Heart right ventricle (tissue), 16 donors: ENCODE measurements at regions not wholly inside any gene's neighbourhood (a gene's known extent, or its start where the extent isn't known, plus 50 kb on each side); places are given as distances from the start of the nearest gene placed in this dataset.

Experiments
- ATAC-seq, 8 donors: fragments of 200-7000 bp; cut with Tn5 transposase; one replicate each; pipeline ENCODE4 v1.9.1; 2020; ENCODE audit warnings: mild to moderate bottlenecking in 8 of 8, moderate library complexity in 8 of 8, moderate number of reproducible peaks in 1 of 8
- DNase-seq, 2 donors: peaks; one replicate each; pipeline ENCODE4 v3.0.0-alpha.2; 2020
- H3K27ac ChIP-seq, 10 donors: fragments of 200-600 bp; sonication (generic) in 2 of 10; one replicate each; pipeline versions ENCODE4 v1.5.0 to v1.8.0; 2020 to 2022; ENCODE audit warnings: mild to moderate bottlenecking in 3 of 10
- H3K27me3 ChIP-seq, 7 donors: fragments of 200-600 bp; one replicate each; pipeline ENCODE4 v1.8.0; 2021 to 2022; ENCODE audit warnings: mild to moderate bottlenecking in 2 of 7
- H3K36me3 ChIP-seq, 9 donors: fragments of 200-600 bp; sonication (generic) in 1 of 9; one replicate each; pipeline versions ENCODE4 v1.5.0 to v1.8.0; 2020 to 2022; ENCODE audit warnings: mild to moderate bottlenecking in 2 of 9
- H3K4me1 ChIP-seq, 9 donors: fragments of 200-600 bp; sonication (generic) in 1 of 9; one replicate each; pipeline versions ENCODE4 v1.5.0 to v1.8.0; 2020 to 2022; ENCODE audit warnings: mild to moderate bottlenecking in 4 of 9
- H3K4me3 ChIP-seq, 10 donors: fragments of 200-600 bp; sonication (generic) in 2 of 10; one replicate each; pipeline versions ENCODE4 v1.5.0 to v1.8.0; 2020 to 2022; ENCODE audit warnings: mild to moderate bottlenecking in 7 of 10, moderate library complexity in 2 of 10
- H3K9me3 ChIP-seq, 11 donors: fragments of 200-600 bp in 10 of 11; sonication (generic) in 2 of 11; one replicate each; pipeline versions ENCODE4 v1.5.0 to v1.8.0; 2013 to 2022; ENCODE audit warnings: mild to moderate bottlenecking in 2 of 11, control low read depth in 1 of 11, moderate library complexity in 1 of 11
- WGBS, 2 donors: extraction: QIAGEN DNeasy Blood & Tissue Kit; methylation state at CpG; one replicate each; pipeline ENCODE4 v1.1.7; 2013; ENCODE audit warnings: inconsistent platforms in 1 of 2; 5-methylcytosine and 5-hydroxymethylcytosine counted together
- intact Hi-C, 10 donors: fragments of 100-400 bp; cut with DNase I; formaldehyde crosslinking; loops; one replicate each; pipeline versions ENCODE4 v1.11.1 to v1.14.2; 2022
- TF ChIP-seq, protein P1 (sequence below), 9 donors: fragments of 200-600 bp; sonication (generic) in 2 of 9; IDR thresholded peaks; one replicate each; pipeline versions ENCODE4 v1.5.0 to v1.8.0; 2021 to 2022; ENCODE audit warnings: antibody characterized with exemption in 9 of 9, mild to moderate bottlenecking in 5 of 9, moderate library complexity in 1 of 9
- donor health status: Arrhythmogenic right ventricular cardiomyopathy.
- donor health status: ischemic (EF 13 %, LVEDD 7.1; RV severe dilation, severe dysfunction).
- donor health status: healthy with polysubstance abuse.
- donor health status: DM: no; HTN: yes; CAD: no.
- donor health status: DM: no; HTN: no; CAD: no.
- donor health status: ischemic (EF 25% LVEDD 6.9; RV normal size, moderate dysfunction).
- donor health status: ischemic (EF 25% LVEDD 5.7; RV mildly dilated, moderate dysfunction).
- donor health status: healthy.
- donor health status: DM: yes; HTN: yes; CAD: no.
- donor health status: Ischemic cardiomyopathy.
- donor health status: ischemic (EF 35%, LVEDD 5.7; RV mildly dilated, moderate dysfunction).
- donor health status: nonischemic (EF 11% LVEDD 7.7; RV severe dilation, severe dysfunction).
- donor health status: DM: yes; HTN: yes; CAD: no.
- donor health status: PGD.
- donor health status: ischemic (EF 29% LVEDD 5.4; RV normal size, mild dysfunction).
- donor health status: nonischemic (EF 23%, LVEDD 6.1; RV moderate dilation, normal function).

DNA sequence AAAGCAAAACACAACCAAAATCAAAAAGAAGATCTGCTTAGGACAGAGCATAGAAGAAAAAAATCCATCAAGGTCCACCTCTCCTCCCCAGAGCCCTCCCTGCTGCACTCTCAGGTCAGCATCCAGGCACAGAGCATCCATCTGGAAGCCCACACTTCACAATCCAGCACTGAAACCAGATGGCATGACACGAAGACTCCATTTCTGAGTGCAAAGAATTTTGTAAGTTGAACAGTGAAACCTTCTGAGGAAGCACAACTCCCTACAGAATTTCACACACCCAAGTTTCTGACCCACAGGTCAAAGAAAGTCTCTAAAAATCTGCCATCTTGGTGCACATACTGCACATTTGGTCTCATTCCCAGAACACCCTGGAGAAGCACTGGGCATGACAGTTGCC lies 128.8 kb upstream of the STXBP5 start:
- Histone ChIP-seq H3K27me3 (no peaks in the 10 kb centered on the region), H3K27ac (no peak overlapping the region), H3K4me1 (no peaks in the 10 kb centered on the region), H3K4me3 (no peak overlapping the region), H3K36me3 (no peaks in the 10 kb centered on the region), H3K9me3 (no peaks in the 10 kb centered on the region)
- TF ChIP-seq, protein P1, sequence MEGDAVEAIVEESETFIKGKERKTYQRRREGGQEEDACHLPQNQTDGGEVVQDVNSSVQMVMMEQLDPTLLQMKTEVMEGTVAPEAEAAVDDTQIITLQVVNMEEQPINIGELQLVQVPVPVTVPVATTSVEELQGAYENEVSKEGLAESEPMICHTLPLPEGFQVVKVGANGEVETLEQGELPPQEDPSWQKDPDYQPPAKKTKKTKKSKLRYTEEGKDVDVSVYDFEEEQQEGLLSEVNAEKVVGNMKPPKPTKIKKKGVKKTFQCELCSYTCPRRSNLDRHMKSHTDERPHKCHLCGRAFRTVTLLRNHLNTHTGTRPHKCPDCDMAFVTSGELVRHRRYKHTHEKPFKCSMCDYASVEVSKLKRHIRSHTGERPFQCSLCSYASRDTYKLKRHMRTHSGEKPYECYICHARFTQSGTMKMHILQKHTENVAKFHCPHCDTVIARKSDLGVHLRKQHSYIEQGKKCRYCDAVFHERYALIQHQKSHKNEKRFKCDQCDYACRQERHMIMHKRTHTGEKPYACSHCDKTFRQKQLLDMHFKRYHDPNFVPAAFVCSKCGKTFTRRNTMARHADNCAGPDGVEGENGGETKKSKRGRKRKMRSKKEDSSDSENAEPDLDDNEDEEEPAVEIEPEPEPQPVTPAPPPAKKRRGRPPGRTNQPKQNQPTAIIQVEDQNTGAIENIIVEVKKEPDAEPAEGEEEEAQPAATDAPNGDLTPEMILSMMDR (IDR thresholded peaks at IDR 0.05), result no peak
- WGBS, 2 donors, result 79 to 83% methylated on average over 1 of the region's 1 CpG
- intact Hi-C loops, result no loop called here
- no peak for ATAC-seq
- no peak for DNase-seq

DNA sequence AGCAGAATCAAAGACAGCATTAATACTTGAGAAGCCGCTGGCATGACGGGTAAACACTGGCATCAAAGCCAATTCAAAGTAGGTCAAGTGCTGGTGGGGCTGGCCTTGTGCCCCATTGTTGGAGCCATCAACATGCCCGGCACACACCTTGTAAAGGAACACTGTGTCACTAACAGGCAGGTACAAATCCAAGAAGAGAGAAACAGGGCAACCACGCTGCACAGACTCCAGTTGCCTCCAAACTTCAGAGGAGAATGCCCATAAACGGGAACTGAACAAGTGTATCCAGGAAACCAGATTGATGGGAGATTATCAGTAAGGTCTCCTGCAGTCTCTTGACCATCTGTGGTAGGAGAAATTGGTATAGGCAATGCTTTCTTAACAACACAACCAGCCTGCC lies 127.0 kb upstream of the STXBP5 start:
- ATAC-seq (peak in 1 of 8 donors; percentile 64), DNase-seq (no peak)
- TF ChIP-seq, protein P1 (IDR thresholded peaks at IDR 0.05), result no peak
- no peak overlapping the region for H3K4me3 ChIP-seq
- intact Hi-C loops, result no loop called here
- H3K27me3 ChIP-seq, result no peaks in the 10 kb centered on the region
- 79 to 86% methylated on average over 5 of the region's 5 CpGs for WGBS, 2 donors
- no peak overlapping the region for H3K27ac ChIP-seq
- no peaks in the 10 kb centered on the region for H3K4me1 ChIP-seq
- no peaks in the 10 kb centered on the region for H3K9me3 ChIP-seq
- no peaks in the 10 kb centered on the region for H3K36me3 ChIP-seq

DNA sequence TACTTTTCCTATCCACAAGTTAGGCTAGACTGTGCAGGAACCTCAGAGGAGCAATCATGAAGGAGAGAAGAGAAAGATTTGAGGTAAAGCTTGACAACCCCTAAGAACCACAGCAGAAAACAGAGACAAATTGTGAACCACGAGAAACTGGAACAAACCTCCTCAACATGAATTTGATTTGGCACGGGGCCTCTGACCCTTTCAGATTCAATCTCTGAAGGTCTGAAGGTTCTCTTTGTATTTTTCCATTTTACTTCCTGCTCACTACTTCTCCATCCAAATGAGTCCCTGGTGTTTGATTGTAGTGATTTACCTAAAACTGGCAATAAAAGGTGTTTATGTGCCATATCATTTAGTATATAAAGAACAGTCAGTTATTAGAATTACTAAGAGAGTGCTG lies 126.1 kb upstream of the STXBP5 start:
- whole genome bisulfite sequencing, 2 donors, result 78 to 79% methylated on average over 2 of the region's 2 CpGs
- TF ChIP-seq, protein P1 (IDR thresholded peaks at IDR 0.05), result no peak

DNA sequence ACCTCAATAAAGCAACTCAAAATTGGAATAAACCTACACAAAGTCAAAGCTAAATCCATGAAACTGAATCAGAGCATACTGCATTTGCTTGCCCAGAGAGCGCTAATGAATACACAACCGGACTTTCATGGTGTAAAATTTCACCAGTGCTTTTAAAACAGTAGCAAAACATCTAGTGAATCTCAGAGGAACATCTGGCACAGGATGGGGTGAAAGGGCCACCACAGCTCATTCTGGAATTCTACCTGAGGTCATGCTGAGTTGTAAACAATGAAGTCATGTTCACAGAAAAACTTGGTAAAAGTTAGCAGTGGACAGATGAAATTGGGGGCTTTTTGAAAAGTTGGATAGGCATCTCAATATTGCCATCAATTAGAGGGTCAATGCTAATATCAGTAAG lies 125.6 kb upstream of the STXBP5 start:
- DNase-seq (no peak), ATAC-seq (no peak)
- no peaks in the 10 kb centered on the region for H3K9me3 ChIP-seq
- WGBS, 2 donors, result 94 to 95% methylated on average over 2 of the region's 2 CpGs
- no peaks in the 10 kb centered on the region for H3K27me3 ChIP-seq
- H3K4me3 ChIP-seq, result no peak overlapping the region
- H3K4me1 ChIP-seq, result no peaks in the 10 kb centered on the region
- H3K27ac ChIP-seq, result no peak overlapping the region
- intact Hi-C loops, result no loop called here
- no peaks in the 10 kb centered on the region for H3K36me3 ChIP-seq
- TF ChIP-seq, protein P1 (IDR thresholded peaks at IDR 0.05), result no peak

More for the DNA sequence above, 126.1 kb upstream of the STXBP5 start:
- Histone ChIP-seq H3K4me1 (no peaks in the 10 kb centered on the region), H3K4me3 (no peak overlapping the region), H3K36me3 (no peaks in the 10 kb centered on the region), H3K27me3 (no peaks in the 10 kb centered on the region), H3K9me3 (no peaks in the 10 kb centered on the region), H3K27ac (no peak overlapping the region)
- DNase-seq (no peak), ATAC-seq (no peak)
- intact Hi-C loops, result no loop called here

DNA sequence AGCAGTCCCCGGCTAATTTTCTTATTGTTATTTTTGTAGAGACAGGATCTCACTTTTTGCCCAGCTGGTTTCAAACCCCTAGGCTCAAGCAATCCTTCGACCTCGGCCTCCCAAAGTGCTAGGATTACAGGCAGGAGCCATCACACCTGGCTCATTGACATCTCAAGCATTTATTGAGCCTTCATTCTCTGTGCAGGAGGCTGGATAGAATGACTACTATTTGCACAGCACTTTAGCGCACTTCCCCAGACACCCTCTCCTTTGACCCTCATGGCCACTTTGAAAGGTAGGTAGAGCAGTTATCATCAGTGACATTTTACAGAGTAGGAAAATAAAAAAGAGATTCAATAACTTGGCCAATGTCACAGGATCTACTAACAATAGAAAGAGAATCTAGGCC lies 124.0 kb upstream of the STXBP5 start:
- no peak overlapping the region for H3K27ac ChIP-seq
- TF ChIP-seq, protein P1 (IDR thresholded peaks at IDR 0.05), result no peak
- H3K4me1 ChIP-seq, result no peaks in the 10 kb centered on the region
- H3K9me3 ChIP-seq, result no peaks in the 10 kb centered on the region
- intact Hi-C loops, result no loop called here
- no peaks in the 10 kb centered on the region for H3K27me3 ChIP-seq
- DNase-seq, result no peak
- H3K4me3 ChIP-seq, result no peak overlapping the region
- H3K36me3 ChIP-seq, result no peaks in the 10 kb centered on the region
- no peak for ATAC-seq
- 88 to 91% methylated on average over 4 of the region's 4 CpGs for WGBS, 2 donors
